Activated B cell treated with CpG ODN at 0.5 μM for 24 hours (primary cell): ENCODE measurements at regions not wholly inside any gene's neighbourhood (a gene's known extent, or its start where the extent isn't known, plus 50 kb on each side); places are given as distances from the start of the nearest gene placed in this dataset.
"Not testable (repeated sequence)": the region's sequence is repeated elsewhere in the genome, so short reads cannot be mapped to it uniquely, and the experiment has no call there.

ENCODE experiments used
- ATAC-seq: fragments of 200-7000 bp; cut with Tn5 transposase; one replicate; pipeline ENCODE4 v1.10.0; 2021; ENCODE audit warnings: low read depth, mild to moderate bottlenecking, moderate library complexity
- CTCF ChIA-PET: fragments of 350-600 bp; sonication (Branson Sonifier 250); formaldehyde crosslinking; loops from one replicate; lab custom pipeline; 2021; ENCODE audit warnings: antibody characterized with exemption; lab: Charles Lee
- POLR2A ChIA-PET: fragments of 350-600 bp; sonication (Branson Sonifier 250); formaldehyde crosslinking; loops from one replicate; lab custom pipeline; 2021; ENCODE audit warnings: antibody characterized with exemption; lab: Charles Lee
- DNase-seq: peaks from one replicate; pipeline ENCODE4 v3.0.0; 2022
- H3K27ac Mint-ChIP-seq: one replicate; pipeline ENCODE4 v1.8.0; 2020; ENCODE audit warnings: mixed read lengths
- H3K27me3 Mint-ChIP-seq: one replicate; pipeline ENCODE4 v1.8.0; 2021; ENCODE audit warnings: mixed read lengths
- H3K36me3 Mint-ChIP-seq: one replicate; pipeline ENCODE4 v1.8.0; 2021; ENCODE audit warnings: low read depth, mixed read lengths
- H3K4me1 Mint-ChIP-seq: one replicate; pipeline ENCODE4 v1.8.0; 2021; ENCODE audit warnings: mixed read lengths
- H3K4me3 Mint-ChIP-seq: one replicate; pipeline ENCODE4 v1.8.0; 2020; ENCODE audit warnings: mild to moderate bottlenecking, mixed read lengths
- H3K9me3 Mint-ChIP-seq: one replicate; pipeline ENCODE4 v1.8.0; 2020; ENCODE audit warnings: mixed read lengths
- CTCF ChIP-seq: fragments of 200-600 bp; IDR thresholded peaks from one replicate; pipeline ENCODE4 v1.8.0; 2022; ENCODE audit warnings: antibody characterized with exemption, mild to moderate bottlenecking
- intact Hi-C: fragments of 100-400 bp; cut with micrococcal nuclease; formaldehyde crosslinking; loops from one replicate; pipeline ENCODE4 v1.15.1; 2024

- POLR2A ChIA-PET, result not testable (repeated sequence)
These were observed 80.6 kb upstream of the ST3GAL5 start for GRCh38 chr2:85969367-85969766.

GRCh38 chr2:85965770-85966169 lies 77.0 kb upstream of the ST3GAL5 start:
- H3K4me1 Mint-ChIP-seq, POLR2A ChIA-PET, H3K4me3 Mint-ChIP-seq, CTCF ChIA-PET, intact Hi-C loops, DNase-seq, H3K36me3 Mint-ChIP-seq, ATAC-seq, H3K27ac Mint-ChIP-seq, H3K27me3 Mint-ChIP-seq, H3K9me3 Mint-ChIP-seq: not testable (repeated sequence)

More at GRCh38 chr2:85969367-85969766, 80.6 kb upstream of the ST3GAL5 start:
- H3K36me3 Mint-ChIP-seq, ATAC-seq, CTCF ChIA-PET, H3K27me3 Mint-ChIP-seq, H3K4me3 Mint-ChIP-seq, H3K4me1 Mint-ChIP-seq, DNase-seq, intact Hi-C loops, H3K27ac Mint-ChIP-seq, H3K9me3 Mint-ChIP-seq: not testable (repeated sequence)

- H3K4me3 Mint-ChIP-seq, H3K9me3 Mint-ChIP-seq, CTCF ChIA-PET, intact Hi-C loops, DNase-seq, H3K4me1 Mint-ChIP-seq, H3K27ac Mint-ChIP-seq, ATAC-seq, H3K27me3 Mint-ChIP-seq, H3K36me3 Mint-ChIP-seq: not testable (repeated sequence)
- POLR2A ChIA-PET, result interaction anchor here (0.6 kb wide), 2 partner anchors 26 to 30 kb away, joined by 4 to 6 read pairs; no protein-coding TSS in a partner anchor
These were observed 75.1 kb upstream of the ST3GAL5 start for GRCh38 chr2:85963747-85964418.

- CTCF ChIA-PET, result no interaction called here
- Mint-ChIP-seq H3K27ac (no peak overlapping the region), H3K9me3 (no peaks in the 10 kb centered on the region)
These were observed 74.3 kb upstream of the ST3GAL5 start for GRCh38 chr2:85963068-85963467.

GRCh38 chr2:85961754-85962153 lies 73.0 kb upstream of the ST3GAL5 start:
- H3K9me3 Mint-ChIP-seq, result no peaks in the 10 kb centered on the region
- intact Hi-C loops, result no loop called here
- CTCF ChIA-PET, result no interaction called here

More at GRCh38 chr2:85963068-85963467, 74.3 kb upstream of the ST3GAL5 start:
- POLR2A ChIA-PET, result interaction anchor here (0.6 kb wide), 1 partner anchor 25 kb away, joined by 4 read pairs; no protein-coding TSS in a partner anchor
- ATAC-seq, result no peak
- Mint-ChIP-seq H3K36me3 (no peaks in the 10 kb centered on the region), H3K4me3 (no peak overlapping the region), H3K4me1 (peaks cover 2% of the 10 kb centered on the region), H3K27me3 (no peaks in the 10 kb centered on the region)
- intact Hi-C loops, result no loop called here
- DNase-seq, result no peak
- no peak for TF ChIP-seq CTCF

GRCh38 chr2:85961053-85961452 lies 72.3 kb upstream of the ST3GAL5 start:
- Mint-ChIP-seq H3K9me3 (no peaks in the 10 kb centered on the region), H3K4me1 (peaks cover 2% of the 10 kb centered on the region), H3K4me3 (no peak overlapping the region), H3K27ac (no peak overlapping the region), H3K36me3 (no peaks in the 10 kb centered on the region), H3K27me3 (no peaks in the 10 kb centered on the region)
- DNase-seq (no peak), ATAC-seq (no peak)
- ChIA-PET CTCF (no interaction called here), POLR2A (interaction anchor here (0.6 kb wide), 1 partner anchor 56 kb away, joined by 3 read pairs; no protein-coding TSS in a partner anchor)
- TF ChIP-seq CTCF, result no peak
- intact Hi-C loops, result no loop called here

More at GRCh38 chr2:85961754-85962153, 73.0 kb upstream of the ST3GAL5 start:
- no peaks in the 10 kb centered on the region for H3K36me3 Mint-ChIP-seq
- POLR2A ChIA-PET, result no interaction called here
- H3K27me3 Mint-ChIP-seq, result no peaks in the 10 kb centered on the region
- no peak overlapping the region for H3K4me3 Mint-ChIP-seq
- DNase-seq, result no peak
- no peak for ATAC-seq
- no peak for TF ChIP-seq CTCF
- H3K27ac Mint-ChIP-seq, result no peak overlapping the region
- H3K4me1 Mint-ChIP-seq, result peaks cover 2% of the 10 kb centered on the region
